HEK293T (cell line): ENCODE measurements at regions not wholly inside any gene's neighbourhood (a gene's known extent, or its start where the extent isn't known, plus 50 kb on each side); places are given as distances from the start of the nearest gene placed in this dataset.

ENCODE experiments used
- ARNT ChIP-seq: fragments of 450-650 bp; IDR thresholded peaks from 2 replicates; pipeline ENCODE4 v1.6.1; 2017; ENCODE audit warnings: mild to moderate bottlenecking
- ELF4 ChIP-seq: fragments of 450-650 bp; IDR thresholded peaks from 2 replicates; pipeline ENCODE4 v1.6.1; 2017; ENCODE audit warnings: antibody characterized with exemption
- FOXM1 ChIP-seq: fragments of 450-650 bp; IDR thresholded peaks from 2 replicates; pipeline ENCODE4 v1.6.1; 2017; ENCODE audit warnings: mild to moderate bottlenecking, borderline replicate concordance
- LEF1 ChIP-seq: fragments of 450-650 bp; IDR thresholded peaks from 2 replicates; pipeline ENCODE4 v1.6.1; 2017; ENCODE audit warnings: mild to moderate bottlenecking, borderline replicate concordance
- SP1 ChIP-seq: fragments of 450-650 bp; IDR thresholded peaks from 2 replicates; pipeline ENCODE4 v1.6.1; 2017
- TF ChIP-seq, protein P1 (sequence below): fragments of 450-650 bp; IDR thresholded peaks from 2 replicates; pipeline ENCODE4 v1.6.1; 2016

DNA sequence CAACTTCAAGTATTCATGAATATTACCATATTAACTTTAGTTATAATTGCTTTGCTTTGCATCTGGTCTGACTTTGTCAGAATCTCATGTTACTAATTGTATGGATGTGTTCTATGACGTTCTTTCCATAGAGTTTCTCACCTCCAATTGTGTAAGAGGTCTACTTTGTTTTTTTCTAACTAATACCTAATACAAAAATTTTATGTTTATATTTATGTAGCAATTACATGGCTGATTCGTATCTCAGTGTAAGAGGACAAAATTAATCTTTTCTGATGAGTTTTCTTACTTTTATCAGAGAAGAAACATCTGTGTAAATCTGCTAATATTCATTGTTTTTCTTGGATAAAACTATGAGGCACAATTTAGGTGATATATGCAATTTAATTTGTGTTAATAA lies 224.8 kb upstream of the B3GALT2 start:
- TF ChIP-seq FOXM1 (no peak), ELF4 (no peak), ARNT (no peak), SP1 (no peak), LEF1 (no peak)
- TF ChIP-seq, protein P1, sequence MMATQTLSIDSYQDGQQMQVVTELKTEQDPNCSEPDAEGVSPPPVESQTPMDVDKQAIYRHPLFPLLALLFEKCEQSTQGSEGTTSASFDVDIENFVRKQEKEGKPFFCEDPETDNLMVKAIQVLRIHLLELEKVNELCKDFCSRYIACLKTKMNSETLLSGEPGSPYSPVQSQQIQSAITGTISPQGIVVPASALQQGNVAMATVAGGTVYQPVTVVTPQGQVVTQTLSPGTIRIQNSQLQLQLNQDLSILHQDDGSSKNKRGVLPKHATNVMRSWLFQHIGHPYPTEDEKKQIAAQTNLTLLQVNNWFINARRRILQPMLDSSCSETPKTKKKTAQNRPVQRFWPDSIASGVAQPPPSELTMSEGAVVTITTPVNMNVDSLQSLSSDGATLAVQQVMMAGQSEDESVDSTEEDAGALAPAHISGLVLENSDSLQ: no peak
